HG02571 (cell line): ENCODE measurements at regions not wholly inside any gene's neighbourhood (a gene's known extent, or its start where the extent isn't known, plus 50 kb on each side); places are given as distances from the start of the nearest gene placed in this dataset.

Source experiments
- ATAC-seq: cut with Tn5 transposase; IDR thresholded peaks from one replicate; pipeline ENCODE4 v1.9.1; 2021; ENCODE audit warnings: mild to moderate bottlenecking, moderate library complexity; ENCODE audit not compliant: unreplicated experiment

- ATAC-seq: no peak
Measured at GRCh38 chr2:105652014-105652796, 92.5 kb upstream of the NCK2 start.

- no peak for ATAC-seq
Measured at GRCh38 chr2:105649534-105649933, 95.2 kb upstream of the NCK2 start.

- no peak for ATAC-seq
Measured at GRCh38 chr2:105647731-105648130, 97.0 kb upstream of the NCK2 start.

GRCh38 chr2:105646774-105647076 is 98.0 kb upstream of the NCK2 start:
- ATAC-seq: no peak

- ATAC-seq: no peak
Measured at GRCh38 chr2:105645938-105646773, 98.6 kb upstream of the NCK2 start.

GRCh38 chr2:105645031-105645937 is 99.4 kb upstream of the NCK2 start:
- no peak for ATAC-seq

GRCh38 chr2:105644174-105644980 is 100.3 kb upstream of the NCK2 start:
- no peak for ATAC-seq

GRCh38 chr2:105643405-105644173 is 101.1 kb upstream of the NCK2 start:
- no peak for ATAC-seq

GRCh38 chr2:105641389-105641811 is 103.3 kb upstream of the NCK2 start:
- ATAC-seq: no peak

- ATAC-seq: no peak
Measured at GRCh38 chr2:105640246-105640645, 104.5 kb upstream of the NCK2 start.

GRCh38 chr2:105636109-105636740 is 108.5 kb upstream of the NCK2 start:
- no peak for ATAC-seq

GRCh38 chr2:105635564-105635963 is 109.1 kb upstream of the NCK2 start:
- ATAC-seq: no peak

GRCh38 chr2:105634198-105634597 is 110.5 kb upstream of the NCK2 start:
- no peak for ATAC-seq

GRCh38 chr2:105631922-105632321 is 112.8 kb upstream of the NCK2 start:
- no peak for ATAC-seq

- ATAC-seq: no peak
Measured at GRCh38 chr2:105631011-105631410, 113.7 kb upstream of the NCK2 start.

GRCh38 chr2:105629634-105630033 is 115.1 kb upstream of the NCK2 start:
- ATAC-seq: no peak

- no peak for ATAC-seq
Measured at GRCh38 chr2:105627534-105627933, 117.2 kb upstream of the NCK2 start.

- ATAC-seq: no peak
Measured at GRCh38 chr2:105626966-105627340, 117.8 kb upstream of the NCK2 start.
